Peyer's patch (tissue), 4 donors: ENCODE measurements at regions not wholly inside any gene's neighbourhood (a gene's known extent, or its start where the extent isn't known, plus 50 kb on each side); places are given as distances from the start of the nearest gene placed in this dataset.

ENCODE experiments used
- DNase-seq, 3 donors: peaks; one replicate each; pipeline ENCODE4 v3.0.0-alpha.2; 2017 to 2019
- H3K27ac ChIP-seq, 4 donors: fragments of 200-600 bp; sonication (generic); one replicate each; pipeline ENCODE4 v1.5.1; 2016 to 2019
- H3K27me3 ChIP-seq, 2 donors: fragments of 200-600 bp; sonication (generic); one replicate each; pipeline ENCODE4 v1.5.1; 2019
- H3K36me3 ChIP-seq, 3 donors: fragments of 200-600 bp; sonication (generic); one replicate each; pipeline ENCODE4 v1.5.1; 2016 to 2019
- H3K4me1 ChIP-seq, 4 donors: fragments of 200-600 bp; sonication (generic); one replicate each; pipeline ENCODE4 v1.5.1; 2016 to 2019
- H3K4me3 ChIP-seq, 4 donors: fragments of 200-600 bp; sonication (generic); 1 replicate in 3 of 4; 2 replicates in 1 of 4; pipeline ENCODE4 v1.5.1; 2016 to 2019; ENCODE audit warnings: mild to moderate bottlenecking in 1 of 4
- H3K9me3 ChIP-seq, 4 donors: fragments of 200-600 bp; sonication (generic); one replicate each; pipeline ENCODE4 v1.5.1; 2016 to 2019; ENCODE audit warnings: mild to moderate bottlenecking in 1 of 4
- POLR2A ChIP-seq, 2 donors: fragments of 450-650 bp; IDR thresholded peaks; one replicate each; pipeline ENCODE4 v1.5.1; 2017; ENCODE audit warnings: antibody characterized with exemption in 2 of 2, mild to moderate bottlenecking in 2 of 2, moderate library complexity in 2 of 2
- TF ChIP-seq, protein P1 (sequence below), 6 experiments: fragments of 450-650 bp in 4 of 6; fragments of 200-600 bp in 2 of 6; sonication (generic) in 1 of 6; IDR thresholded peaks; one replicate each; pipeline ENCODE4 v1.5.1; 2017 to 2019; ENCODE audit warnings: antibody characterized with exemption in 6 of 6, mild to moderate bottlenecking in 3 of 6, moderate library complexity in 1 of 6

DNA sequence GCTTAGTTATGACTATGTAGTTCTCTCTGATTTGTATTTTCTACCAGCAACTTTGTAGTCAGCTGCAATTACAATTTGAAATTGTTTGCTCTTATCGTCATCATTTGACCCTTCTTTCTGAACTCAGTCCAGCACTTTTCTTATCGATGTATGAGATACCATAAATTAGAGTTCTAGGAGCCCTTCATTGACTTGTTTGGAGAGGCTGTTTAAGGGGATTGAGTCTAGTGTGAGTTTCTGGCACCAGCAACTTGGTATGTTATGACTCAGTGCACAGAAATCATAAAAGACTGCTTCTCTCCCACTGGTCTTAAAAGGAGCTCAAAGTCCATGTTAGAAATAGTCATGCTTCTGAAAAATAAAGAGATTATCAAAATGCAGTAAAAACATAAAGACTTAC is 190.3 kb downstream of the TENT5A start:
- peaks cover 0 to 18% (median 0%) of the 10 kb centered on the region in 4 donors for H3K4me1 ChIP-seq
- H3K27ac ChIP-seq = peak overlapping the region in 1 of 4 donors; percentile 17
- no peak for DNase-seq
- no peak overlapping the region for H3K4me3 ChIP-seq
- no peaks in the 10 kb centered on the region for H3K9me3 ChIP-seq
- H3K36me3 ChIP-seq = no peaks in the 10 kb centered on the region
- TF ChIP-seq, protein P1, sequence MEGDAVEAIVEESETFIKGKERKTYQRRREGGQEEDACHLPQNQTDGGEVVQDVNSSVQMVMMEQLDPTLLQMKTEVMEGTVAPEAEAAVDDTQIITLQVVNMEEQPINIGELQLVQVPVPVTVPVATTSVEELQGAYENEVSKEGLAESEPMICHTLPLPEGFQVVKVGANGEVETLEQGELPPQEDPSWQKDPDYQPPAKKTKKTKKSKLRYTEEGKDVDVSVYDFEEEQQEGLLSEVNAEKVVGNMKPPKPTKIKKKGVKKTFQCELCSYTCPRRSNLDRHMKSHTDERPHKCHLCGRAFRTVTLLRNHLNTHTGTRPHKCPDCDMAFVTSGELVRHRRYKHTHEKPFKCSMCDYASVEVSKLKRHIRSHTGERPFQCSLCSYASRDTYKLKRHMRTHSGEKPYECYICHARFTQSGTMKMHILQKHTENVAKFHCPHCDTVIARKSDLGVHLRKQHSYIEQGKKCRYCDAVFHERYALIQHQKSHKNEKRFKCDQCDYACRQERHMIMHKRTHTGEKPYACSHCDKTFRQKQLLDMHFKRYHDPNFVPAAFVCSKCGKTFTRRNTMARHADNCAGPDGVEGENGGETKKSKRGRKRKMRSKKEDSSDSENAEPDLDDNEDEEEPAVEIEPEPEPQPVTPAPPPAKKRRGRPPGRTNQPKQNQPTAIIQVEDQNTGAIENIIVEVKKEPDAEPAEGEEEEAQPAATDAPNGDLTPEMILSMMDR (IDR thresholded peaks at IDR 0.05) = no peak
- no peak for TF ChIP-seq POLR2A (IDR thresholded peaks at IDR 0.05)
- no peaks in the 10 kb centered on the region for H3K27me3 ChIP-seq

DNA sequence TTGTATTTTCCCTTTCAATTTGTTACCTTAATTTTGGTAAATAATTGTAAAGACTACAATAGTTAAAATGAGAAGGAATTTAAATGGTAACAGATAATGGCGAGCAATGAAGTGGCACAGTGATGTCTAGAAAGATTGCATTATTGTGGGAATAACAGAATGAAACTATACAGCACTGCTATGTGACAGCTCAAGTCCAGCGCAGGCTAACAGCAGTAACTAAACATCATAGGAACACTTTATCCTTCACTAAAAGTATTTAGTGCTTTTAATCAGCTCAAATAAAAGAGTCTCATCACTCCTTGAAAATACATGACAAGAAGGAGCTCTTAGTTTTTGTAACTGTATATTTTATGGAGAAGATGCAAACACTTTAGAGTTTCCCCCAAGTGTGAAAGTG is 190.8 kb downstream of the TENT5A start:
- Histone ChIP-seq H3K9me3 (no peaks in the 10 kb centered on the region), H3K27ac (peak overlapping the region in 1 of 4 donors; percentile 17), H3K4me3 (no peak overlapping the region), H3K27me3 (no peaks in the 10 kb centered on the region), H3K4me1 (peaks cover 0 to 18% (median 0%) of the 10 kb centered on the region in 4 donors), H3K36me3 (no peaks in the 10 kb centered on the region)
- TF ChIP-seq, protein P1 (IDR thresholded peaks at IDR 0.05) = no peak
- no peak for TF ChIP-seq POLR2A (IDR thresholded peaks at IDR 0.05)
- no peak for DNase-seq

DNA sequence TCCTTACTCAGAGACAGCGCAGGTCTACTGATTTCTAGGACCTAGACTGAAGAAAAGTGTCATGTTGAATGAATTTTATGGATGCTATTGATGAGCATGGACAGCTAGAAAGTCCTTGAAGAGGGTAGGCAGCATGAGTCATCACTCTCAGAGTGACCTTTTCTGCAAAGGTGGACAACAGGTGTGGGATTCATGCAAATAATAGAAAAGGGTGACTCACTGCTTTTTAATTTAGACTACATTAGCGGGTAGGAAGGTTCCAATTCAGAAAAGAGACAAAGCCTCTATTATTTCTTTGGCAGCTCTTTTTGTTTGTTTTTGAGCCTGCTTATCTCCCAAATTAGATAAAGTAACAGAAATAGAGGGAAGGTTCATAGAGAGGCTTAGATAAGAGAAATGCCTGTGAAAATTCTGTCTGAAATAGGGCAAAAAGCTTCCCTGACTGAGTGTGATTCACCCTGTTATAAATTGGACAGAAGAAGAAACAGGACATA is 191.4 kb downstream of the TENT5A start:
- no peak overlapping the region for H3K27ac ChIP-seq

DNA sequence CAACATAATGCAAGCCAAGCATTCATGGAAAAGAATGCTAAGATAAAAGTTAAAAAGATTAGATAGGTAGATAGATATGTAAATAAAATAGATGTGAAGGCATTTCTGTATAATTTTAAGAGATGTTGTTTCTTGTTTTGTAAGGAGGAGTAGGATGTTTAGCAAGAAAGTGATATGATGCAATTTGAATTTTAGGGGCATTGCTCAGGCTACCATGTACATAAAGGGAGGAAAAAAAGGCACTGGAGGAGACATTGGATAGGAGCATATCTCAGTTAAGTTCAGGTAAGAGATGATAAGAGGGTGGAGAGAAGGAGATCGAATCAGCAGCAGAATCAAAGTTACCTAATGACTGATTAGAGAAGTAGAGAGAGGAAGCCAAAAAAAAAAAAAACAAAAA is 194.7 kb downstream of the TENT5A start:
- Histone ChIP-seq H3K4me1 (peaks cover 0 to 18% (median 0%) of the 10 kb centered on the region in 4 donors), H3K27me3 (no peaks in the 10 kb centered on the region), H3K27ac (no peak overlapping the region), H3K9me3 (no peaks in the 10 kb centered on the region), H3K36me3 (no peaks in the 10 kb centered on the region), H3K4me3 (no peak overlapping the region)
- no peak for DNase-seq
- no peak for TF ChIP-seq POLR2A (IDR thresholded peaks at IDR 0.05)
- TF ChIP-seq, protein P1 (IDR thresholded peaks at IDR 0.05) = no peak

More for the DNA sequence above, 191.4 kb downstream of the TENT5A start:
- no peak for DNase-seq
- H3K4me1 ChIP-seq = peaks cover 0 to 18% (median 0%) of the 10 kb centered on the region in 4 donors
- H3K27me3 ChIP-seq = no peaks in the 10 kb centered on the region
- TF ChIP-seq, protein P1 (IDR thresholded peaks at IDR 0.05) = no peak
- TF ChIP-seq POLR2A (IDR thresholded peaks at IDR 0.05) = no peak
- no peaks in the 10 kb centered on the region for H3K36me3 ChIP-seq
- H3K9me3 ChIP-seq = no peaks in the 10 kb centered on the region
- H3K4me3 ChIP-seq = no peak overlapping the region

DNA sequence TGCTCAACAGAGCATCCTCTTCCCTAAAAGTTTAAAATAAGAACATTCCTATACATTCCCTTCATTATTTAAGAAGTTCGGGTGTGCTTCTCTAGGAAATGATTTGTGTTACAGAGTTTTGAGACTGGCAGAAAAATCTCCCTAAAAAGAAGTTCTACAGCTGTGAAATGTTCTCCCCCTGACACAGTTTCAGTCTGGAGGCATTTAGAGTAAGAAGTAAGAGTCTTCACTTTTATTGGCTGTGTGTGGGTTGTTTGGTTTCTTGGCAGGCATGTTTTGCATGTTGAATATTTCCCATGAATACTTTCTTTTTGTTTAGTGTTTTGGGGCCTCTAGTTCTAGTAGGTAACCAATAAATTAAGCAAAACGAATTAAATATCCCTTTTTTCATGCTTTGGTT is 195.9 kb downstream of the TENT5A start:
- Histone ChIP-seq H3K4me3 (no peak overlapping the region), H3K27me3 (no peaks in the 10 kb centered on the region), H3K36me3 (no peaks in the 10 kb centered on the region), H3K4me1 (peaks cover 0 to 6% (median 0%) of the 10 kb centered on the region in 4 donors), H3K27ac (no peak overlapping the region), H3K9me3 (no peaks in the 10 kb centered on the region)
- TF ChIP-seq POLR2A (IDR thresholded peaks at IDR 0.05) = no peak
- TF ChIP-seq, protein P1 (IDR thresholded peaks at IDR 0.05) = no peak
- DNase-seq = no peak

DNA sequence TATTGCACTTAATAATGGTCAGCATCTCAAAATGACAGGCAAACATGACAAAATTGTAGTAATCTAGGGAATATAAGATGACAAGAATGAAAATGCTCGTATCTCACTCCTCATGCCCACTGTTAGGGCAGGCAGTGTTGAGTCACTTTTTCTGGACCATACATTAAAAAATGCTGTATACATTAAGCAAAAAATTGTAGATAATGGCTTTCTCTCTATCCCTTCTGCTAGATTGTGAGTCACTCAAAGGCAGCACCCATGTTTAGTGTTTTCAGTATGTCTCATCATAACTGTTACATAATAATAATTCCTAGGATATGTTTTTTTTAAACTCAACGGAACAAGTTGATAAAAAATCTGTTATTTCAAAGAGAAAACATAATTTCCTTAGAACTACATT is 199.3 kb downstream of the TENT5A start:
- Histone ChIP-seq H3K27me3 (no peaks in the 10 kb centered on the region), H3K9me3 (no peaks in the 10 kb centered on the region), H3K4me1 (no peaks in the 10 kb centered on the region), H3K27ac (no peak overlapping the region), H3K36me3 (no peaks in the 10 kb centered on the region), H3K4me3 (no peak overlapping the region)
- TF ChIP-seq, protein P1 (IDR thresholded peaks at IDR 0.05) = no peak
- no peak for TF ChIP-seq POLR2A (IDR thresholded peaks at IDR 0.05)
- DNase-seq = no peak
